Upper lobe of left lung (tissue), 4 donors: ENCODE measurements at regions not wholly inside any gene's neighbourhood (a gene's known extent, or its start where the extent isn't known, plus 50 kb on each side); places are given as distances from the start of the nearest gene placed in this dataset.

Experiments used
- CTCF ChIP-seq, 6 experiments: fragments of 450-650 bp in 4 of 6; fragments of 200-600 bp in 2 of 6; sonication (generic) in 2 of 6; IDR thresholded peaks; one replicate each; pipeline ENCODE4 v1.5.1; 2016 to 2019; ENCODE audit warnings: antibody characterized with exemption in 6 of 6
- EP300 ChIP-seq, 4 donors: sonication (generic); formaldehyde crosslinking; IDR thresholded peaks; one replicate each; pipeline ENCODE4 v1.5.1; 2017; ENCODE audit warnings: antibody characterized with exemption in 4 of 4, control low read depth in 2 of 4
- POLR2A ChIP-seq, 4 donors: fragments of 450-650 bp; IDR thresholded peaks; one replicate each; pipeline ENCODE4 v1.5.1; 2016 to 2017; ENCODE audit warnings: antibody characterized with exemption in 4 of 4, mild to moderate bottlenecking in 2 of 4

- TF ChIP-seq POLR2A (IDR thresholded peaks at IDR 0.05) (no peak), CTCF (IDR thresholded peaks at IDR 0.05) (no peak), EP300 (IDR thresholded peaks at IDR 0.05) (no peak)
Observed at GRCh38 chr14:40309124-40309523, 876.9 kb upstream of the FBXO33 start.
